Limb (tissue), 2 donors: ENCODE measurements at regions not wholly inside any gene's neighbourhood (a gene's known extent, or its start where the extent isn't known, plus 50 kb on each side); places are given as distances from the start of the nearest gene placed in this dataset.

Experiments used
- DNase-seq, 2 donors: peaks; one replicate each; pipeline ENCODE4 v3.0.0-alpha.2; 2016; ENCODE audit errors: extremely low spot score in 2 of 2

- DNase-seq = no peak
Observed at GRCh38 chr5:3825531-3826451, 230.2 kb downstream of the IRX1 start.

- DNase-seq = no peak
Observed at GRCh38 chr5:3827624-3828023, 232.0 kb downstream of the IRX1 start.

DNA sequence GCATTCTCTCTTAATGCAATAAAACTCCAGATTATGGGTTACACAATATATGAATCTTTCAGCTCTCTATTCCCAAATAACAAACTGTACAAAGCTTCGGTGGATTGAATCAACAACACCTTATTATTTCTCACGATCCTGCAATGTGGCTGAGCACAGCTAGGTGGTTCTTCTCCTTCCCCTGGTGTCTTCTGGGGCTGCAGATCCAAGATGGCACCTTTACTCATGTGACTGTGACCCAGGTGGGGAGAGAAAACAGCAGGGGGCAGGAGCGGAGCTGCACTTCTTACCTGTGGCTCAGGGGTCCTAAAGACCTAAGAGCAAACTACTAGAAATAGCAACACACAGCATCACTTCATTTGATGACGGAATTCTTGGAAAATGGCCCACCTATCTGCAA, 233.1 kb downstream of the IRX1 start:
- no peak for DNase-seq

DNA sequence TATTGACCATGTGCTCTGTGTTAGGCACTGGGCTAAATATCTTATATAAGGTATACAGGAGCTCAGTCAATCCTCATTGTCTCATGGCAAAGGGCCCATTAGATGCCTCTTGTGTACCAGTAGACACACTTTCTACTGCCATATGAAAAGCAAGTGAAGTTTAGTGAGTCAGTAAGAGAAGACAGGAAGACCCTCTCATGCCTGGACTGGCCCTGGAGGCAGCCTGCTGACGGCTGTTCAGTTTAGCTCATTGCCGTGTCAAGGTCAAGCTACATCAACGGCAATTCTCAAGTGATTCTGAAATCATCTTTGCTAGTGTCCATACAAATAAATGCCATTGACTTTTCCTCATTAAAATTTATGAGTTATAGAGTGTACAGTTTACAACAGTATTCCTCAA, 237.9 kb downstream of the IRX1 start:
- no peak for DNase-seq

DNA sequence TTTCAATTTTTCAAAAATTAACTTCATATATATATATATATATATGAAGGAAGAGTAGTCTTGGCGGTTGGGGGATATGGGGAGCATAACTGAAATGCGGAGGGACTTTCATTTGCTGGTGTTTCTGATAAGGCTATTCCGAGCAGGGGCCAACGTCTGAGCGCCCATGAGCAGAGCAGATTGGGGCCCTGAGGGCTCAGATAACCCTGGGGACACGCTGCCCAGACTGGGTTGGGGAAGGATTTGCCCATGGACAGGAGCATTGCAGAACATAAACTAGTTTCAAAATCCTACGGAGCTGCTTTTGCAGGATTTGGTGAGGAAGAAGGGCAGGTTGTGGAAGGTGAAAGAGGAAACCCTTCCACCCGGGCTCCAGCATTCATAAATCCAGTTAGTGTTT, 240.2 kb downstream of the IRX1 start:
- no peak for DNase-seq

DNA sequence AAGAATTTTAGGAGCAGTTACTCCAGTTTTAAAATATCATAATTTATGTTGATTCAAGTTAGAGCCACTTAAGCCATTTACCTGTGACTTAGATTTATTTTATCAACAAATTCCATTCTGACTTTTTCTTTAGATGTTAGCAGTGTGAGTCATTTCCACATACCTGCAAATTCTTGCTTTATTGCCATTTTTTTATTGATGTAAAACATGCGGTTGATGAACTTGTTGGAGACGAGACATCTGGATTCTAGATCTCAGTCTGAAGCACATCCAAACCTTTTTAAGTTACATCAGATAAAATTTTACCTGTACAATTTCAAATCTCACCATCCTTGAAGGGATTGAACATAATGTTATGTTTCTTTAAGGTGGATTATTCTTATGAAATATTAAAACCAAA, 240.9 kb downstream of the IRX1 start:
- no peak for DNase-seq

DNA sequence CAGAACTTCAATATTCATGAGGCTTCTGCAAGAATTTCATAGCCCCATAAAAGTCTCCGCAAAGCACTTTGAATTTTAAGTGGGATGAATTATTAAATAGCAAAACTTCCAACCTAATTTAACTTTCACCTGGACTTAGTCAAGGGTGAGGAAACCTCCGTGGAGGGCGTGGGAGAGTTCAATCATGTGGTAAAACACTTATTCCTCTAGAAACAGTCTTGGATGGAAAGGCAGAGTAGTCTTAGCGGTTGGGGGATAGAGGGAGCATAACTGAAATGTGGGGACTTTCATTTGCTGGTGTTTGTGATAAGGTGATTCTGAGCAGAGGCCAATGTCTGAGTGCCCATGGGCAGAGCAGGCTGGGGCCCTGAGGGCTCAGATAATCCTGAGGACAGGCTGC, 241.9 kb downstream of the IRX1 start:
- DNase-seq = no peak

DNA sequence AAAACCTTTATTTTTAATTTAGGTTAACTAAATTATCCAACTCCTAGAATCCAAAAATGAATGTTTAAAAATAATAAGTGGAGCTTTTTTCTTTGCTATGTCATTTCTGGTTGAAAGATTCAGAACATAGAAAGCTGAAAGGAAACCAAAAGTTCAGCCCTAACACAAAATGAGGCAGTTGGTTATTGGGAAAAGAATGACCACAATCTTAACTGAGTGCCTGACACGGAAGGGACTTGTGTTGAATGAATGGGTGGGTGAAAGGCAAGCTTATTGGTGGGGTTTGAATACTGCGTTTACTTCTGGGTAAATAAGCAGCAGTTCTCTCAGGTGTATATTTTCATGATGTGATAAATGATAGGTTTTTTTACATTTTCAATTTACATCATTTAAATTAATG, 243.5 kb downstream of the IRX1 start:
- DNase-seq = no peak

- no peak for DNase-seq
Observed at GRCh38 chr5:3842591-3842990, 247.0 kb downstream of the IRX1 start.

DNA sequence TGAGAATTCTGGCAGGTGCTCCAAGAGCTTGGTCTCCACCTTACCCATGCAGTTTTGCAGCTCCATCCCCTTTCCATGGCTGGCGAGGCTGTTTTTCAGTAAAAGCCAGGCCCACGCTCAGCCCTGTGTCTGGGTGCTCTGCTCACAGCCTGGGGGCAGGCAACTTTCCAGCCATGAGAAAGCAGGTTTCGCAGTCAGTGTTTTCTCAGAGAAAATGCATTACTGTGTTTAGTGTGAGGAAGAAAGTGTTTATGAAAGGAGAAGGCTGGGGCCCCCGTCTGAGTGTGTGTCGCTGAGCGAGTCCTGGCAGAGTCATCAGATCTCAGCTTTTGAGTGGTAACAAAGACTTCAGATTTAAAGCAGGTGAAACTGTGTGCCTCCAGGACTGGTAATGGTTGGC, 248.1 kb downstream of the IRX1 start:
- DNase-seq = no peak

DNA sequence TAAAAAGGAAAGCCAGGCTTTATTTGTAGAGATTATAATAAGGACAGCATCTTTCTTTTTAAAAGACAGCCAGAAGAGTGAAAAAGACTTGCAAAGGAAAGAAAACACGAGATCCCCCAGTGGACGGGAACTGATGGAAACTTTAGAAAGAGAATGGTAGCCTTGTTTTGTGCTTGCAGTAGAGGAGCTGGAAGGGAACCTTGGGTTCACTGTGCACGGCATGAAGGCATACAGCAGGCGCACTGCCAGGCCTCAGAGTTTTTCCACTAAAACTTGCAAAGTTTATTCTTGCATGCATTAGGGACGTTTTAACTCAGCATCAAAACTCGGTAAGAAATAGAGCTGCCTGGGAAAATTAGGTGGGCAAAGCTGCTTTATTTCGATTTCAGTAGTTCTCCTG, 248.6 kb downstream of the IRX1 start:
- DNase-seq = no peak

- DNase-seq = no peak
Observed at GRCh38 chr5:3845230-3845629, 249.6 kb downstream of the IRX1 start.

DNA sequence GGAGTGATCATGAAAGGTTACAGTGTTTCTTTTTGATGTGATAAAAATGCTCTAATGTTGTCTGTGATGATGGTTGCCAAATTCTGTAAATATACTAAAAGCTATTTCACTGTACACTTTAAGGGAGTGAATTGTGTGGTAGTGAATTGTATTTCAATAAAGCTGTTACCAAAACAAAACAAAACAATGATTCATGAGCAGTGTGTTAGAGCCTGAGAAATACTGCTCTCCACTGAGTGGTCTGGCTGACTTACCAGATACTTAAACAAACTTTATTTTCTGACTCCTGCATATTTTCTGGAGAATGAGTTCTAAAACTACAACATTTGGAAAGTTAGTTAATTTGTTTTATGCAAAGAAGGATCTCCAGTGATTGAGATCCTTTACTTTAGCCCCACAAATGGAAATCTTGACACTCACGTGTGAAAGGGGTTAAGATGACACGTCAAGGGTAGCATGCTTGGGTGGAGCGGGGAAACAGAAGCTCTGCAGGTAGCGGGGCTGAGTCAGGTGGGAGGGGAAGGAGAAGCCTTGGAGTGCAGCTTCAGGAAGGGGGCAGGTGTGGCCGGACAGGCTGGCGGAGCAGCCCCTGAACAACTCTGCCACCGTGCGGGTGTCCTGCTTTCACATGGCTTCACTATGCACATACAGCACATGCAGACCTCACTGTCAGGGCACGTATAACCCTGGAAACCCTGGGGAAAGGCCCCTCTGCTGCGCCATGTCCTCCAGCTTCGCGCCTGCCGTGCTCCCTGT, 256.7 kb downstream of the IRX1 start:
- no peak for DNase-seq

DNA sequence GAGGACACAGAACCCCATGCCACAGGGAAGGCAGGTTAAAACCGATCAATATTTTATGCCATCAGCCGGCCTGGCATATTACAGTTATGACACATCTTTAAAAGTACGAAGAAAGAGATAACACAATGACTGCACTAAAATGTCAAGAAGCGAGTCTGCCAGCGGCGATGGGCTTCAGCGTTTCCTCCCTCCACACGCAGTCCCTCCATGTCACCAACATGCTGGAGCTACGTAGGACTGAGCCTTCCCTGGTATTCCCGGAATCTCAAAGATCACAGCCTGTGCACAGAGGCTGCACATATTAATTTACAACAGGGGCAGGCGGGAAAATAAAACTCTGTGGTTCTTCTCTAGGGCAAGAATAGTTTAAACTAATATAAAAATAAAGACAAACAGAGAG, 257.7 kb downstream of the IRX1 start:
- no peak for DNase-seq

DNA sequence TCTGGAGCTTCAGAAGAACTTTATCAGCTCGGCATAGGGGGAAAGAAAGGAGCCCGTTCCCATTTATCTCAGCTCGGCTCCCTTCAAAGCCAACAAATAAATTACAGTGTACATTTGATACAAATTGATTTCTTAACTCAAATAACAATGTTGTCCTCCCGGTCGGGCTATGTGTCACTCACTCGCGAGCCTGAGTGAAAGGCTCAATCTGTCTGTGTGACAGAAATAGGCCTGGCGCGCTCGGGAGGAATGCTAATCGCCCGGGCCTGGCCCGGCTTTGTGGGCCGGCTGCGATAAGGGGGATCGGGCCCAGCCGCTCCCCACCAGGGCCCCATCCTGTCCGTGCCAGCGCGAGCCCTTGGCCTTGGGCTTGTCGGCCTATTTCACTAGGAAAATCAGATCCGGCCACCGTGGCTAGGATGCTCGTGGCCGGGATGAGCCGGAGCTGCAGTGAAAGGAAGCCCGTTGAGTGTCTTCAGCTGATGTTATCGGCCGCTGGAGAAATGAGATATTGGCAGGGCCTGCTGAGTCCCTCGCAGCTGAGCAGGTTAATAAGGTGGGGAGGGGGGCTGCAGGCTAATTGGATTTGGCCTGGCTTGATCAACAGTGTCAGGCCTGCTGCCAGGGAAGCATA, 258.7 kb downstream of the IRX1 start:
- DNase-seq = no peak

DNA sequence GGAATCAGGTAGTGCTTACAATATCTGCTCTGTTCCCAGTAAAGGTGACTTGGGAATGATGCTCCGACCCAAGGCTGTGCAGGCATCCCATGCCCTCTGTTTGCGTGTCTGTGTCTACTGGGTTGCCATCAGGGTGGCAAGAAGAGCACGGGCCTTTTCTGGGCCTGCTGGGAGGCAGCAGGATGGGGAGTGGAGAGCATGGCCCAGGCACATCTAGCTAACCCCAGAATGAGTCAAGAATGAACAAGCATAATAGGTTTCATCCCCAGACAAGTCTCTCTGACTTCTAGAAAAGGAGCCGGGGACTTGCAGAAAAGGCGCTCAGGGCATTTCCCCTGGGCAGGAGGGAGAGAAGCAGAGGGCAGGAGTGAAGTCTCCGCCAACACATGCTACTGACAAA, 260.4 kb downstream of the IRX1 start:
- DNase-seq = no peak

DNA sequence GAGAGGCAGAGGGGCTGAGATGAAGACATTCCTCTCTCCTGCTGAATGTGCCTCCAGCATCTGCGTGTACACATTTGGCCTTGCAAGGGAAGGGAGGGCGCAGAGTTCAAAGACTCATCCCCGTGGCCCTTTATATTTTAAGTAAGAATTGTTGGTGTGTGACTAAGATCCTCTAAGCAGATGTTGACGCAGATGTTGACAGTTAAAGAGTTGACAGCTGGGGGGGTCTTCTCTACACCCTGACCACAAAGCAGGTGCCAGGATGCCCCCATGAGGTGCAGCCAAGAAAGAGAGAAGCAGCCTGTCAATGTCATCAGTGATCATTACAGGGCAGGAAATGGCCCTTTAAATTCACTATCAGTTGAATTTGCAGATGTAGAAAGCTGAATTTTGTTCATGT, 262.9 kb downstream of the IRX1 start:
- DNase-seq = no peak

DNA sequence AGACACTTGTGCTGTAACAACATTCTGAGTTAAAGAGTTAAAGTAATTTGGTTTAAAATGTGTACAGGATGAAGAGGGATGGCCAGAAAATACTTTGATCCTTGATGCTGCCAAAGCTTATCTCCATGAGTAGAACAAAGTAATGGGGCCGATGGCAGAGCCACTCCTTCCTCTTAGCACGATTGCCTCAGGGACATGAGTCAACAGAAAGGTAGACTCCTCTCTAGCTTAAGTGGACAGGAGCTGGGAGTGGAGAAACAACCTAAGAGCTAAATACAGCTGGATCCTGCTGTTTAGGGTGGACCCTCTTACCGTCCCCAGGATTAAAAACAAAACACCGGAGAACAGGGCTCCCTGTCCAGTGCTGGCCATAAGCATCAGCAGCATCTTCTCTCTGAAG, 267.3 kb downstream of the IRX1 start:
- DNase-seq = no peak

DNA sequence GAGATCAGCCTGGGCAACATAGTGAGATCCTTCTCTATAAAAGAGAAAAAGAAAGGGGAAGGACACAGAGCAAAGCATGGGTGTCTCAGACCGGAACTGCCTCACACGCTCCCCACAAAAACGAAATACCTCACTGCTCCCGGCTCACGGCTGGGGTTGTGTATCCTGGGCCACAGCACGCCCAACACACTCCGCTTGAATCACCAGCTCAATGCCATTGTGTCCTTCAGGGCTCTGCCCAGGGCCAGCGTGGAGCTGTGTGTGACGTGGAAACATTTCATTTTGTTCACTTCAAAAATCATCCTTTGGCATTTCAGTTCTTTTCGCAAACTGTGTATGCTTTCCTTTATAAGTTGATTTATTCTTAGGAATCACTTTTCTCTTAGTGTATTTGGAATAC, 279.5 kb downstream of the IRX1 start:
- no peak for DNase-seq

GRCh38 chr5:3878267-3878666, 282.6 kb downstream of the IRX1 start:
- DNase-seq = no peak

DNA sequence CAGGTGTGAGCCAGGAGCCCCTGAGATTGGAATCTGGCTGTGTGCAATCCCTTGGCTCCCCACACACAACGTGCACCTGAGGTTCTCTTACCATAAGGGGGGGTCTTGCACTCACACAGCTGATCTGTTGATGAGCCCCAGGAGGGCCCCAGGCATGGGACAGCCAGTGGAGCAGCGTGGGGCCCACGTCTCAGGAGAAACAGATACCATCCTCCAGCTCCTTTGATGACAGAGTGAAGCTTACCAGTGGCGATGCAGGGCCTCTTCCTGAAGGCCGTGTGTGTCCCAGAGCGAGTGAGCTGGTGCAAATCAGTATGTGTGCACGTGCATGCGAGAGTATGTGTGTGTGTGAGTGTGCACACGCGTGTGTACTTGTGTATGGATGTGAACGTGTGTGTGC, 287.4 kb downstream of the IRX1 start:
- DNase-seq = no peak
